HG03175 (cell line): ENCODE measurements at regions not wholly inside any gene's neighbourhood (a gene's known extent, or its start where the extent isn't known, plus 50 kb on each side); places are given as distances from the start of the nearest gene placed in this dataset.
"Not testable (repeated sequence)": the region's sequence is repeated elsewhere in the genome, so short reads cannot be mapped to it uniquely, and the experiment has no call there.

Source experiments
- ATAC-seq: cut with Tn5 transposase; IDR thresholded peaks from one replicate; pipeline ENCODE4 v1.9.1; 2021; ENCODE audit warnings: mild to moderate bottlenecking, moderate library complexity; ENCODE audit not compliant: unreplicated experiment

DNA sequence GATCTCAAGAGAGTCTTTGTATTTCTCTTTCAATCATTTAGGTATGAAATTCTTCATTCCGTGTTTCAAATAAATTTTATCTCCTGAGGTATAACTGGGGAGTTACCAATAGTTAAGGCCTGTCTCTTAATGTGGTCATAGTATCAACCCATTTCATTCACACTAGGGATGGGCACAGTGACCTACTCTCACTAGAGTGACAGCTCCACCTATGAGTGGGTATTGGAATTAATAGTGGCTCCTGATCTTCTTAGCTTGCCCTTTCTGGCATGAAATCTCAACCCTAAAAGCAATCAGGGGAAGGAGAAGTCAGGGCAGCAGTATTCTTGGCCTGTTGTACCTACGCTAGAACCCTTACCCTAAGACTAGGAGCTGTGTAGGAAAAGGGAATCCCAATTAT, 507.7 kb downstream of the FAM181B start:
- no peak for ATAC-seq

DNA sequence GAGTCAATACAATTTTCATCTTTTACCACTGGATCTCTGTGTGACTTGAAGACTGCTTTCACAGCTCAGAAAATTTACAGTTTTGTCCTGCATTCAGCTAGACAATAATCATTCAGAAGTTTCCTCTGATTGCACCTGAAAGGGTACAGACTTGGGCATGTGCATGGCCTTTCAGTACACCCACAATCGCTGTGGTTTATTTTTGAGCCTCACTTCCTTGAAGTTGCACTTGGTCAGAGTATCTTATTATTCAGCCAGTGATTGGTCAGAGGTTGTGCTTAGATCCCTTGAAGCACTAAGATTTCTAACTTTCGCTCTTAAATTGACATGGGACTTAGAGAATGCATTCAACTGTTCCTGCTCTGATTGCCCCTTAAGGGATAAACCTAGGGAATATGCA, 508.2 kb downstream of the FAM181B start:
- no peak for ATAC-seq

DNA sequence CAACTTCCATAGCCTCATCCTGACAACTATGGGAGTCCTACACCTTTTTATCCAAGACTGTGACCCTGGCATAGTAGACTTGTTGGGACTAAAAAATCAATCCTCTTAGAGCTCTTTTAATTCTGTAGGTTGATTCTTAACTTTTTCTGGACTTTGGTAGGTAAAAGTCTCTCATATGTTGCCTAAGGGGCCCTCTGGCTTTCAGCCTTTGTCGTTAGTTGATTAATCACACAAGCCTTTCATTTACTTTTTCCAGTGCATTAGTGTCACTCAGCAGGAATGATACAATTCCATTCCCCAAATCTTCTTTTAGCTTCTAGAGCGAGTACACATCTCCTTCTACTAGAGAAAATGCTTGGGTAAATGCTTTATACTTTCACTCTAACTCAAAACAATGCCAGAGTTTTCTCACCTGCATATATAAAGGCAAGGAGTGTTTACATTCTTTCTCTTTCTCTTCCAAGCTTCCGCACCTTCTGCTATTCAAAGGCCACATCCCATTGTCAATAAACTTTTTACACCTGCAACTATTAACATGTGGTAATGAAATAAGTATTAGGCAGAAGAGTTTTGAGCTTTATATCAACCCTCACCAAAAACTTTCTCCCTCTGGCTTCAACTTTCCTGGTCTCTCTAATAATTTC, 516.6 kb downstream of the FAM181B start:
- ATAC-seq: no peak

DNA sequence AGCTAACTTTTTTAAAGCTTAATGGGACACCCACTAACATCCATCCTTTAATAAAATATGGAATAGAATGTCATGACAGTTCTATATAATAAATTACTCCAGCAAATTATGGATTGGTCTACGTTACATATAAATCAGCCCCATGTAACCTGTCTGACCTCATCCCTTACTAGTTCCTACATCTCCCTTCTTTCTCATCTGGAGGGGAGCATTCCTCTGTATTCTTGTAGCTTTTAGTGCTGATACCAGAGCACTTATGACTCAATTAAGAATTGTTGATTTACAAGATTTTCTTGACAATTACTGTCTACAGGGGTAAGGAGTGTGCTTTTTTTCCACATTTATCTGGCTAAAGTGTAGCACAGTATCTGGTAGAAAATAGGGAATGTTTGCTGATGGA, 523.7 kb downstream of the FAM181B start:
- no peak for ATAC-seq

DNA sequence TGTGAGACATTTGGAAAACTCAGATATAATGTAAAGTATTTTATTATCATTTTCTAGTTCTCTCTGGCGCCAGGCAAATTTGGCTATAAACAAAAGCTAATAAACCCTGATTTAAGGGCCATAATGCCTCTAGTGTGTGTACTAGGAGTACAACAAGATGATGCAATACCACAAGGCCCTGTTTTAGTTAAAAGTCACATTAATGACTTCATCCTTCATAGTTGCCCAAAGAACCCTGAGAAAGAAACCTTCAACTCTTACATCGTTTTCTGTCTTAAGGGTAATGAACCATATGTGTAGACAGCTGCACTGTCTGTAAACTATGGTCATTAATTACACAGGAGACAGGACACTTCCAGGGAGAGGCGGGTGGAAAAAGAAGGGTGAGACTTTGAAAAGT, 538.4 kb downstream of the FAM181B start:
- ATAC-seq: no peak

DNA sequence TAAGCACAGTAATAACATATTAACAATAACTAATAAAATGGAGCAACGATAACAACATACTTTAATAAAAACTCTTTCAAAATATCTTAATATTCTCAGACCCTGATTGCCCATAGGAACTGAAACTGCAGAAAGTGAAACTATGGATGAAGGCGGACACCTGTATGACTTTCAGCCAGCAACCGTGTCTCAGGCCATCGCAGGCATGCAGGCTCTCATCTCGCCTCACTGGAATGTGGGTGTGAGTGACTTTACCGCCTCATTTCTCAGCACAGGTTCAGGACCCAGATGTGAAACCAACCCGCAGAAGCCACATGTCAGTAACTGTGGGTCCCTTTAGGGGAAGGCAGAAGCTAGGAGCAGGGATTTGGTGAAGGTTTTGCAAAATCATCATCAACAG, 539.1 kb downstream of the FAM181B start:
- no peak for ATAC-seq

DNA sequence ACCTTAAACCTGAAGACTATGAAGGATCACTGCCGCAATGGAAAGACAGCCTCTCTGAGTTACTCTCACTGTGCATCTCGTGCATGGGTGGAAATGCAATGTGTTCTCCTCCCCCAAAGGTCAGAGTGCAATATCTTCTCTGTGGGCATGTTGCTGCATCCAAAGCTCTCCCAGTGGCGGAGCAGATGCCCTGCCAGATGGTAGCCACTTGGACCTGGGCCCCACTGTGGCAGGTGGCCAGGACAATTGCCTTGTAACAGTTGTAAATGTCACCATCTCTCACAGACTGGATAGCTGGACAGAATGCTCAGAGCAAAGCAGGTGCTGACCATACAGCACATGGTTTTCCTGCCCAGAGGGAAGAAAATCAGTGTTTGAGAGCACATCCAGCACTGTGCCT, 542.0 kb downstream of the FAM181B start:
- no peak for ATAC-seq

DNA sequence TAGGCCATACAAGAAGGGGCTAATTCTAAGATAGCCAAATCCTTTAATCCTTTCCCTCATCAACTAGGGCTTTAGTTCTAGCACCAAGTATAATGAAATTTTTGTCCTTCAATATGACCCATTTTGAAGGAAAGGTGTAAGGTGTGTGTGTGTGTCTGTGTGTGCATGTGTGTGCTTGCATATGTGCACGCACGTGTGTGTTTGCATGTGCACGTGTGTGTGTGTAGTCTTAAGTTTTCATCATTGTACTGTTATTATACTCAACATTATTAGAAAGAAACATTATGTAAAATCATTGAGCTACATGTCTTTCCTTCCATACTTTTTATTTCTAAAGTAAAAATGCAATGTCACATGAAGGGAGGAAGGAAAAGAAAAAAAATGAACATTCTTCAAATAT, 547.7 kb downstream of the FAM181B start:
- ATAC-seq: no peak

DNA sequence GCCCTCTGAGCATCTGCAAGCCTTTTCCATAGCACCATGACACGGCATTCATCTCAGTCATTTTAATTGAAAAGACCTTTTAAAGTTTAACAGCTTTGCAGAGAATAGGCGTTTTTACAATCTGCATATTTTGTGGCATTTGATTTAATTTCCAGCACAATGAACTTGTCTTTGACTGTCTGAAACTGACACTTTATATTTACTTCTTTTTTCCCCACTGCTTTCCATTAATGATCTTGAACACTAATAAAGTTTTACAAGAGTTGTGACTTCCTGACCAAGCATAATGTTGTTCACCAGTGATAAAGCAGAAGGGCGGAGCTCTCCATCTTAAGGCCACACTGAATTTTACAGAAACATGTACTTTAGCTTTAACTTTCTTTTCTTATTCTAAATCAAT, 548.7 kb downstream of the FAM181B start:
- ATAC-seq: no peak

DNA sequence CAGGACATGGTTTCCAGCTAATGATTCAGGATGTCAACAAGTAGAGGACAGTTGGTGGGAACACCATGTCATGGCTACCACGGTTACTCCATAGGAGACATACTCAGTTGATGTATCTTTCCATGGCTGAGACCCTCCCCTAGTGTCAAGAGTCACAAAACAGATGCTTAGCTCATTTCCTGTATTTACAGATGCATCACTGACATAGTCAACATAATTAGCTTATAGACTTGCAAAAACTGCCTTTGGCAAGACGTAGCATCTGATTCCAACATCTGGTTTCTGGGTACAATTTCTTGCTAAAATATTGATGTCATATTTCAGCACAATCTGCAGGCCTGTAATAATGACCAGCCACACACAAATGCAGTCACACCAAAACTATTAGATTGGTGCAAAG, 550.3 kb downstream of the FAM181B start:
- no peak for ATAC-seq

DNA sequence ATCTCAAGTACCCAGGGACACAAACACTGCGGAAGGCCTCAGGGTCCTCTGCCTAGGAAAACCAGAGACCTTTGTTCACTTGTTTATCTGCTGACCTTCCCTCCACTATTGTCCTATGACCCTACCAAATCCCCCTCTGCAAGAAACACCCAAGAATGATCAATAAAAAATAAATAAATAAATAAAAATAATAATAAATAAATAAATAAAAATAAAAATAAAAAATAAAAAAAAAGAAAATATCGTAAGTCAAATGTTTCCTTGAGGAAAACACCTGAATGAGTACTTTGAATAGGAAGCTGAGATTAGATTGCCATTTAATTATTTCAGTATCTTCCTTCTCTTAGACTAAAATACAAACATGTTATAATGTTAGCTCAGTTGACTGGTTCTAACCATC, 551.0 kb downstream of the FAM181B start:
- ATAC-seq: not testable (repeated sequence)

DNA sequence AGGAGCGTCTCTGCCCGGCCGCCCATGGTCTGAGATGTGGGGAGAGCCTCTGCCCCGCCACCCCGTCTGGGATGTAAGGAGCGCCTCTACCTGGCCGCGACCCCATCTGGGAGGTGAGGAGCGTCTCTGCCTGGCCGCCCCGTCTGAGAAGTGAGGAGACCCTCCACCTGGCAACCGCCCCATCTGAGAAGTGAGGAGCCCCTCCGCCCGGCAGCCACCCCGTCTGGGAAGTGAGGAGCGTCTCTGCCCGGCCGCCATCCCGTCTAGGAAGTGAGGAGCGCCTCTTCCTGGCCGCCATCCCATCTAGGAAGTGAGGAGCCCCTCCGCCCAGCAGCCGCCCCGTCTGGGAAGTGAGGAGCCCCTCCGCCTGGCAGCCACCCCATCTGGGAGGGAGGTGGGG, 551.9 kb downstream of the FAM181B start:
- ATAC-seq: not testable (repeated sequence)

DNA sequence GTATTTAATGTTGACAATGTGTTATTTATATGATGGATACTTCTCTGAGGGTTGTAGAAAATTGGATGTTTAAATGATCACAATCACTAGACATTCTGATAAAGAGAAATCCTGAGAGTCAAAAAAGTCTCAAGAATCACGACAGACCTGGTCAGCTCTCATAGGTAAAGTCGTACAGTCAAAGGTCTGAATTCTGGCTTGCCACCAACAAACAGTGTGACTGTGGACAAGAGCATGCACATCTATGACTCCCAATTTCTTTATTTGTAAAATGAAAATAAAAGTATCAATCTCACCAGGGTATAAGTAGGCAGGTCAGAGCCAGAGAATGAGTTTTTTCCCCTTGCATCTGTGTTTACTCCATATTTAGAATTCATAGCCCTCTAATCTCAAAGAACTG, 556.7 kb downstream of the FAM181B start:
- ATAC-seq: no peak

DNA sequence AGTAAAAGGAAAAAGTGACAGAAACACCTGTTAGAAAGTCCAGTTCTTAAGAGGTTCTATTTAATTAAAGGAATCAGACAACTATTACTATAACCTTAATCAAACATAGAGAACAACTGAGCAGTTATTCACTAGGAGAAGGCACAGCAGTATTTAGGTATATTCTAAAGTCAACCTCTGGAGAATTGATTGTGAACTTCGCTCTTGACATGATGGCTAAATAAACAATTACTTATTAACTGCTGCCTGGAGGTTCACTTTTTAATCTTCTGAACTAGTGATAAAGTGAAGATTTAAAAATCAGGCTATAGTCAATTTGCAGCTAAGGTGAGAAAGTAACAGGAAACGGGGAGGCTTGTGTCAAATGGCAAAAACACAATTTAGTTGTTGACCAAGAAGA, 557.3 kb downstream of the FAM181B start:
- ATAC-seq: no peak

DNA sequence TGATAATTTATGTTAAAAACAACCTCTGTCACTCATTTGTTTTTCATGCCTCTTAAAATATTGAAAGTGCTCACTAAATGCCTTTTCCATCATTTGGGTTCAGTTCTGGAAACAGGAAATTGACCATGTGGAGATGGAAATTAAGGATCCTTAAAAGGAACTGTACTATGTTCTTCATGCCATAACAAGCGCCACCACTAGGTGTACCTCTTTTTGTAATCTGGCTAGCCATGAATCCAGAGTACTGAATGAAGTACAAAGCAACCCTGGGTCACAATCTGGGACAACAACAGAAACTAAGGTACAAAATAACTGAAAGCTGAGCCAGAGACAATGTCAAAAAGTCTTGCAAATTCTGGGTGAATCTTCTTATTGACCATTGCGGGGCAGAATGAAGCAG, 559.1 kb downstream of the FAM181B start:
- ATAC-seq: peak; percentile 59

DNA sequence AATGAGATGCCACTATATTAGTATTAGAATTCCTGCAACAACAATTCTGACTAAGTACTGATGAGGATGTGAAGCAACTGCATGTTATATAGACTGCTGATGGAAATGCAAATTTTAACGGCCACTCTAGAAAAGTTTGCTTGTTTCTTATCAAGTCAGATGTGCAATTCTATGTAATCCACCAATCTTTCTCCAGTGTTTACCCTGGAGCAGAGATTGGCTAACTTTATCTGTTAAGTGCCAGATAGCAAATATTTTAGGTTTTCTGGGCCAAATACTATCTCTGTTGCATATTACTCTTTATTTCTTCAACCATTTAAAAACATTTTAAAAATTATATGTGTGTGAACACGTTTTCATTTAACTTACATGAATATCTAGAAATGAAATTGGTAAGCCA, 586.9 kb downstream of the FAM181B start:
- no peak for ATAC-seq

DNA sequence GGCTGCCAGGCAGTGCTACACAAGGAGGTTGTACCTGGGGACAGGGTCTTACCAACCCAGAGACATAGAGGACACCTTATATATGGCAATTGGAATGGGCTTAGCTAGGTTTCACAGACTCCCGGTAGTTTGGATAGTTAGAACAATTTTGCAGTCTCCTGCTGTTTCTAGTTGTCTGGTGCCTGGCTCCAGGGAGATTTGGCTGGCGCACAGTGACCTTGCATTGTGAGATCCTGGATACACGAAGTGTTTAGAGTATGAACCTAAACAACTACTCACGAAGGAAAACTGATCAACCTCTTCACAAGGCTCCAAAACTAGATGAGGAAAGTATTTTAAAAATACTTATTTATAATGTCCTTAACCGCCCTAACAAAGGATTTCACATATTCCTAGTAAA, 614.7 kb downstream of the FAM181B start:
- ATAC-seq: no peak

DNA sequence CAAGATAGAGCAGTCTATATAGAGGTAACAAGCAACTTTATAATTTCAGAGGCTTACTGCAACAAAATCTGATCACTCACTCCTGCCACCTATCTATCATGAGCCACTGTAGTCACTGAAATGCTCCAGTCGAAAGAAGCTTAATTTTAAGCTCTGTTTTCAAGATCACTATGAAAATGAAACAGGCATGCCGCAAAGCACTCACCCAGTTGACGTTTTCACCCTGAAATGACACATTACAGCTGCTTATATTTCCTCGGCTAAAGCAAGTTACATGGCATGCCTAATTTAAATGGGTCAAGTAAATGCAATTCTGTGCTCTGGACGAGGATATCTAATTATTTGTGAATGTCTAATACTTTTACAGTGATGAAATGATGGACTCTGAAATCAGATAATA, 616.3 kb downstream of the FAM181B start:
- ATAC-seq: no peak

DNA sequence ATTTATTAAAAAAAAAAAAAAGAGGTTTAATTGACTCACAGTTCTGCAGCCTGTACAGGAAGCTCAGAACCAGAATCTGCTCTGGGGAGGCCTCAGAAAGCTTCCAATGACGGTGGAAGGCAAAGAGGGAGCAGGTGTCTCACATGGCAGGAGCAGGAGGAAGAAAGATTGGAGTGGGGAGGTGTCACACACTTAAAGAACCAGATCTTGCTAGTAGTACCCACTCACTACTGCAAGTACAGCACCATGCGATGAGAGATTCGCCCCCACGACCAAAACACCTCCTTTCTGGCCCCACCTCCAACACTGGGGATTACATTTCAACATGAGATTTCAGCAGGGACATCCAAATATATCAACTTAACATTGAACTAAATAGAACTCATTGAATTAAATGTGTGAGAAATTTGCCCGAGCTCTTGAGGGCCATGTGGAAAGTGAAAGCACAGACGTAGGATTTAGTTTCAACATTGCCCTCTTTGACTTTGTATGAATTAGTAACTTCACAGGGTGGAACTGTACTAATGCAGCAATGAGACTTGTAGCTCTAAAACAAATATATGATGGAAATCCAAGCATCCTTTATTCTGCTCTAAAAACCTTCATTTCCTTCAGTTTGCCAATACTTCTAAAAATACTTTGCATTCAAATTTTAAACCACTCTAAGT, 628.2 kb downstream of the FAM181B start:
- no peak for ATAC-seq

DNA sequence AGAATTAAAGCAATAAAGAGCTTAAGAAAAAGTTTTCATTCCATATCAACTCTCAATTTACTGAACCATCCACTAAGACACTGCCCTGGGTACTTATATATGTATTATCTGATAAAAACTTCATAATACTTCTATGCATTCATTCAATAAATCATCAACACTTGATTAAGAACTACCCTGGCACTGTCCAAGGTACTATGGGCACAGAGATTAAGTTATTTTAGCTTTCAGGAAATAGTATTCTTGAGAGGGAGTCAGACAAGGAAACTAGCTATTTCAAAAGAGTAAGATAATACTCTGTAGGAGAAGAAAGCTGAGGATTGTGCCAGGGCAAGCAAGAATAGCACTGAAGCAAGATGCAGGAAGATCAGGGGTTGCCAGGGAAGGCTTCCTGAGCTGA, 640.8 kb downstream of the FAM181B start:
- no peak for ATAC-seq

DNA sequence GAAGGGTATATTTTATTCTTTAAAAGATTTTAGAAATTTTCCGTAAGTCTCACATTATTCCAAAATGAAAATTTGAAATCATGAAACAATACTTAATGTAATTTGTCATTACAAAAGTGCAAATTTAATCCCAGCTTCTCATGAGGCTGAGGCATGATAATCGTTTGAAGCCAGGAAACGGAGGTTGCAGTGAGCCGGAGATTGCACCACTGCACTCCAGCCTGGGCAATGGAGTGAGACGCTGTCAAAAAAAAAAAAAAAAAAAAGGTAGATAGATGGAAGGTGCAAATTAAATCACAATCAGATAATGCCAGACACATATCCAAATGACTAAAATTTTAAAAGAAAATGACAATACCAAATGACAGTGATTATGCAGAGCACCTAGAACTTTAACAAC, 644.2 kb downstream of the FAM181B start:
- ATAC-seq: no peak

DNA sequence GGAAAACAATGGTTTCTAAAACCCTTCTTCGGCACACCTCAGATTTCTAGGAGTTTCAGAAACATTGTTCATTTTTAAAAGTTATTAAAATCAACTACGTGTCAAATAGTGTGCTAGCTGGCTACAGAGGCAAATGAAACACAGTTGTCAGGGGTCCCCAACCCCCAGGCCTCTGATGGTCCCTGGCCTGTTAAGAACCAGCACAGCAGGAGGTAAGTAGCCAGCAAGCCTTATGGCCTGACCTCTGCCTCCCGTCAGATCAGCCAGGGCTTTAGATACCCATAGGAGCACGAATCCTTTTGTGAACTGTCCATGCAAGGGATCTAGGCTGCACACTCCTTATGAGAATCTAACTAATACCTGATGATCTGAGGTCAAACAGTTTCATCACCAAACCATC, 648.2 kb downstream of the FAM181B start:
- no peak for ATAC-seq

DNA sequence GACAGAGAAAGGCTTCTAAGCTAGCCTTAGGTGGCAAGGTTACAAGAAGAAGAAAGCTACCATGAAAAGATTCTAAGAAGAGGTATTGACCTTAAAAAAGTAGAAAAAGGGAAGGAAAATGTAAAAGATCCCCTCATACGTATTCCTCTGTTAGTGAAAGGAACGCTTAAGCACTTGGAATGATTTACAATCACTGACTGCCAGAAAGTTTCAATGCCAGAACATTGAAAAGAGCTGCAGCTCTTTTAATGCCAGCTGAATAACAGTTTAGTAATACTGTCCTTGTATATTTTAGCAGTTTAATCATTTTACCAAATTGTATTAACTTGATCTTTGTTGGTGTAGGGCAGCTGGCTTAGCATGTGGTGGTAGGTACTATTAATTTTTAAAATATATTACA, 650.7 kb downstream of the FAM181B start:
- no peak for ATAC-seq
